GM12864 (cell line): ENCODE measurements at regions not wholly inside any gene's neighbourhood (a gene's known extent, or its start where the extent isn't known, plus 50 kb on each side); places are given as distances from the start of the nearest gene placed in this dataset.

Source experiments
- DNase-seq: peaks from one replicate; pipeline ENCODE4 v3.0.0-alpha.2; 2011; ENCODE audit warnings: low read depth
- H3K4me3 ChIP-seq: 2 replicates; pipeline ENCODE4 v1.5.1; 2011; ENCODE audit warnings: mild to moderate bottlenecking, low read depth, low read length, control low read depth
- CTCF ChIP-seq: IDR thresholded peaks from 2 replicates; pipeline ENCODE4 v1.5.1; 2011; ENCODE audit warnings: low read depth, mild to moderate bottlenecking, moderate library complexity, low read length, control low read depth, inconsistent platforms; ENCODE audit errors: missing control alignments

DNA sequence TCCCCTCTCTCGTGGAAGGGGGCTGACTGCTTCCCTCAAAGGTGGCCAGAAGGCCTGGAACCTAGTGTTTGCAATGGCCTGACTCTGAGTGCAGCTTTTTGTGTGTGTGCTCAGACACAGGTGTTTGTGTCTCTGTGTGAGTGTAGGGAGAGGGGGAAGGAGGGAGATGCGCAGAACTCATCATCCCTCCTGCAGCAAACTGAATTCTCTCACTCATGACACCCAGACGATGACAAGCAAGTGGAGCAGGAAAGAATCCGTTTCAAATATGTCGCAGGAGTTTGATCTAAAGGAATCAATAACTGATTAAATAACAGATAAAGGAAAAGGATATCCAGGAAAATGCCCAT lies 101.4 kb downstream of the TNFAIP3 start:
- DNase-seq = no peak
- TF ChIP-seq CTCF = no peak
- no peak overlapping the region for H3K4me3 ChIP-seq

- no peak overlapping the region for H3K4me3 ChIP-seq
- no peak for DNase-seq
- no peak for TF ChIP-seq CTCF
Measured at GRCh38 chr6:137968901-137969300, 101.8 kb downstream of the TNFAIP3 start.

DNA sequence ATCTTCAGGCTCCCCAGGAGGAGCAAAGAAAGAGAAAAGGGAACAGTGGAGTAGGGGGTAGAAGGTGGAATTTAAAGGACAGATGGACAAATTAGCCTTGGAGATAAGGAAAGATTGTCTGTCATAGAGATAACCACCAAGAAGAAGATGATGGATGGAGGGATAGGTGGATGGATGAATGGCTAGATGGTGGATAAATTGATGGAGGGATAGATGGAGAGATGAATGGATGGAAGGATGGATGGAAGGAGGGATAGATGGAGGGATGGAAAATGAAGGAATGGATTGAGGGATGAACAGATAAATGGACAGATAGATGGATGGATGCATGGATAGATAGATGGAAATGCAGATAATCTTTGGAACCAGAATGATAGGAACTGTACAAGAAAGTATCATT lies 102.8 kb downstream of the TNFAIP3 start:
- TF ChIP-seq CTCF = no peak
- DNase-seq = no peak

GRCh38 chr6:137970368-137970767 lies 103.3 kb downstream of the TNFAIP3 start:
- no peak overlapping the region for H3K4me3 ChIP-seq
- TF ChIP-seq CTCF = no peak
- DNase-seq = no peak

More for the DNA sequence above, 102.8 kb downstream of the TNFAIP3 start:
- no peak overlapping the region for H3K4me3 ChIP-seq

DNA sequence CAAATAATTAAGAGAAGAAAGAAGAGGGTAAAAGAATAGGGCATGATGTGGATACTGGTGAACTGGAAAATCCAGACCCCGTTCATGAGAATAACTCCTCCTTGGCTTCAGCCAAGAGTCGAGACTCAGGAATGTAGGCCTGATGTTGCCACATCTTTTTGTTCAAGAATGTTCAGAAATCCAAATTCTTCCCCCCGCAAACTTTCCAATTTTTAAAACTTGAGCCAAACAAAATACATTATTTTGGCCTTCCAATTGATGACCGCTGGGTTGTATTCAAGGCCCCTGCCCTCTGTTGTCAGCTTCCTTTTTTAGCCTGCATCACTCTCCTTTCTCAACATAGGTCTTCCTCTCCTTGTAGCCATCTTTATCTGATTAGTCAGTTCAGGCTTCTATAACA lies 106.1 kb downstream of the TNFAIP3 start:
- H3K4me3 ChIP-seq = no peak overlapping the region
- no peak for DNase-seq
- TF ChIP-seq CTCF = no peak

DNA sequence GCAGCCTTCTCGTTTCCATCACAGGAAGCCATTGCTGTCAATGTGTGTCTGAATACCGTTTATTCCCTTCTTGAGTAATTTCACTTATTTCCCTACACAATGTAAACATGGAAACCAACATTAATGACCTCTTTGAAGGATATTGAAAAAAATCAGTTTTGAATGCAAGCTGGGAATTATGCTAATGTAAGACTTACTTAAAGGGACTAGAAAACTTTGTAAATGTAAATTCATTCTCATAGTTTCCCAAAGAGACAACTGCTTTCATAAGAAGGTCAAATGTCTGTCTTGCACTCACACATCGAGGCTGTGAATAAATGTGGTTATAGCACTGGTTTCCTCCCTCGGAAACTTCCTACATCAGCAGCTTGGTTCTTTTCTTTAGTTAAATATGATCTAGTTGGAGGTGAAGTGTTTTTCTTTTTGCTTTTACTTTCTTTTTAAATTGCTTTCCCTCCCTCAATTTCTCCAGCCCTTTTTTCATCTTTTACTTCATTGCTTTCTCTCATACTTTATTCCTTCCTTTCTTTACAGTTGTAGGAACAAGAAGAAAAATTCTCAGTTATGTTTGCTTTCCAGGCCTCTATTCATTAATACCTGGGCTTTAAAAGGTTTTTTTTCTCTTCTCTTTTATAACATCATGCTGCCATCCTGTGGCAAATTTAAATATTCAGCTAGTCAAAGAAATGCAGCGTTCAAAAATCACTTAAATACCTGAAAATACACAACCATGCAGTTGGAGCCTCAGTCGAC lies 108.3 kb downstream of the TNFAIP3 start:
- no peak for DNase-seq
- no peak overlapping the region; the same call in 1 of the 2 replicates for H3K4me3 ChIP-seq

More for the DNA sequence above, 108.3 kb downstream of the TNFAIP3 start:
- TF ChIP-seq CTCF = peak; percentile 15
